RWPE2 (cell line): ENCODE measurements at regions not wholly inside any gene's neighbourhood (a gene's known extent, or its start where the extent isn't known, plus 50 kb on each side); places are given as distances from the start of the nearest gene placed in this dataset.

Experiments
- ATAC-seq: fragments of 200-7000 bp; cut with Tn5 transposase; 3 replicates; pipeline ENCODE4 v1.9.1; 2021; ENCODE audit warnings: low read depth
- DNase-seq: peaks from one replicate; pipeline ENCODE4 v3.0.0-alpha.2; 2020; ENCODE audit warnings: low spot score
- H3K27ac ChIP-seq: fragments of 450-650 bp; 2 replicates; pipeline ENCODE4 v1.5.1; 2017; ENCODE audit warnings: mild to moderate bottlenecking; ENCODE audit not compliant: poor library complexity, severe bottlenecking
- H3K27me3 ChIP-seq: fragments of 250-450 bp; sonication (Bioruptor Pico); 2 replicates; pipeline ENCODE4 v1.5.1; 2021; ENCODE audit warnings: mild to moderate bottlenecking, moderate library complexity; ENCODE audit not compliant: insufficient read depth, poor library complexity, severe bottlenecking
- H3K36me3 ChIP-seq: fragments of 250-450 bp; sonication (Bioruptor Pico); 2 replicates; pipeline ENCODE4 v1.5.1; 2020; ENCODE audit warnings: low read depth, mild to moderate bottlenecking, moderate library complexity
- H3K4me1 ChIP-seq: fragments of 250-450 bp; sonication (Bioruptor Pico); 2 replicates; pipeline ENCODE4 v1.5.1; 2021; ENCODE audit warnings: mild to moderate bottlenecking, moderate library complexity; ENCODE audit not compliant: insufficient read depth, poor library complexity, severe bottlenecking
- H3K4me3 ChIP-seq: fragments of 250-450 bp; sonication (Bioruptor Pico); 2 replicates; pipeline ENCODE4 v1.5.1; 2021; ENCODE audit warnings: mild to moderate bottlenecking, moderate library complexity; ENCODE audit not compliant: severe bottlenecking
- H3K9me3 ChIP-seq: fragments of 250-450 bp; sonication (Bioruptor Pico); 2 replicates; pipeline ENCODE4 v1.5.1; 2021; ENCODE audit warnings: mild to moderate bottlenecking, moderate library complexity; ENCODE audit not compliant: severe bottlenecking
- CTCF ChIP-seq: fragments of 450-650 bp; IDR thresholded peaks from one replicate; pipeline ENCODE4 v1.5.1; 2017; ENCODE audit warnings: mild to moderate bottlenecking, moderate library complexity; ENCODE audit not compliant: poor library complexity, severe bottlenecking

- TF ChIP-seq CTCF = no peak
- Histone ChIP-seq H3K27ac (no peak overlapping the region), H3K27me3 (no peaks in the 10 kb centered on the region), H3K4me3 (no peak overlapping the region), H3K4me1 (no peaks in the 10 kb centered on the region), H3K36me3 (no peaks in the 10 kb centered on the region), H3K9me3 (no peaks in the 10 kb centered on the region)
- ATAC-seq (no peak), DNase-seq (no peak)
These were observed 52.3 kb upstream of the ARMC3 start for GRCh38 chr10:22875581-22875980.

GRCh38 chr10:22874189-22874854, 53.5 kb upstream of the ARMC3 start:
- DNase-seq (no peak), ATAC-seq (no peak)
- no peaks in the 10 kb centered on the region for H3K27me3 ChIP-seq
- TF ChIP-seq CTCF = no peak
- H3K4me3 ChIP-seq = no peak overlapping the region
- no peaks in the 10 kb centered on the region for H3K9me3 ChIP-seq
- no peaks in the 10 kb centered on the region for H3K36me3 ChIP-seq
- no peak overlapping the region for H3K27ac ChIP-seq
- H3K4me1 ChIP-seq = no peaks in the 10 kb centered on the region

- H3K36me3 ChIP-seq = no peaks in the 10 kb centered on the region
- no peak for TF ChIP-seq CTCF
- H3K27me3 ChIP-seq = no peaks in the 10 kb centered on the region
- H3K9me3 ChIP-seq = no peaks in the 10 kb centered on the region
- ATAC-seq (no peak), DNase-seq (no peak)
- no peak overlapping the region for H3K27ac ChIP-seq
- H3K4me1 ChIP-seq = no peaks in the 10 kb centered on the region
- no peak overlapping the region for H3K4me3 ChIP-seq
These were observed 71.3 kb upstream of the ARMC3 start for GRCh38 chr10:22856444-22857074.

- no peak for TF ChIP-seq CTCF
- DNase-seq = no peak
- no peaks in the 10 kb centered on the region for H3K4me1 ChIP-seq
- no peak overlapping the region for H3K27ac ChIP-seq
- no peak overlapping the region for H3K4me3 ChIP-seq
- no peaks in the 10 kb centered on the region for H3K36me3 ChIP-seq
- H3K27me3 ChIP-seq = no peaks in the 10 kb centered on the region
- no peak for ATAC-seq
- no peaks in the 10 kb centered on the region for H3K9me3 ChIP-seq
These were observed 72.9 kb upstream of the ARMC3 start for GRCh38 chr10:22854935-22855421.

GRCh38 chr10:22853906-22854447, 73.9 kb upstream of the ARMC3 start:
- Histone ChIP-seq H3K36me3 (no peaks in the 10 kb centered on the region), H3K27ac (no peak overlapping the region), H3K27me3 (no peaks in the 10 kb centered on the region), H3K9me3 (no peaks in the 10 kb centered on the region), H3K4me1 (no peaks in the 10 kb centered on the region), H3K4me3 (no peak overlapping the region)
- no peak for TF ChIP-seq CTCF
- ATAC-seq (peak; percentile 58; the same call in 1 of the 3 replicates), DNase-seq (no peak)
